HL-60/S4 treated with phorbol 12-myristate 13-acetate at 8.2 ng/mL for 4 days and 3 days (cell line): ENCODE measurements at regions not wholly inside any gene's neighbourhood (a gene's known extent, or its start where the extent isn't known, plus 50 kb on each side); places are given as distances from the start of the nearest gene placed in this dataset.

Experiments
- in situ Hi-C: fragments of 300-500 bp; cut with MboI; formaldehyde crosslinking; loops from 2 replicates; pipeline ENCODE4 v1.15.0; 2022; ENCODE audit warnings: low sequenced_read_pairs

GRCh38 chr1:115145226-115145625 lies 55.9 kb upstream of the TSPAN2 start:
- in situ Hi-C loops, result loop anchor here (25.0 kb wide), 1 partner anchor 442 kb away; no protein-coding TSS in a partner anchor

- in situ Hi-C loops, result loop anchor here (25.0 kb wide), 1 partner anchor 443 kb away; no protein-coding TSS in a partner anchor
Observed at GRCh38 chr1:115144176-115144575, 54.9 kb upstream of the TSPAN2 start.

DNA sequence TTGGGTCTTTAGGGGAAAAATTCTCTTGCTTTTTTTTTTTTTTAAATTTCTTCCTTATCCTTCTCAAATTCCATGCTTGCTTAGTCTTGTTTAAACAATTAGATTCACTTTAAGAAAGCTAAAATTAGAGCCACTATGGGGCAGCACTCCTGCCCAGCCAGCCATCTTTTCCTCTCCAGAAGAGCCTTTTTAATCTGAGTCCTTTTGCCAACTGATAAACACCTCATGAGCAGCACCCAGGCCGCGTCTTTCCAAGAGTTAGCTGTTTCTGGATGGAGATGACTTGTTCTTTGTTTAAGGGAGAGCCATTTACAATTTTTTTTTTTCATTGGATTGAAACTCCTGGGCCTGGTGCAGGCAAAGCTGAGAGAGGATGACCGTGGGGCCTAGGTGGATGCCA lies 53.3 kb upstream of the TSPAN2 start:
- in situ Hi-C loops, result loop anchor here (25.0 kb wide), 1 partner anchor 445 kb away; no protein-coding TSS in a partner anchor

GRCh38 chr1:115141145-115141454 lies 51.8 kb upstream of the TSPAN2 start:
- in situ Hi-C loops, result loop anchor here (25.0 kb wide), 1 partner anchor 446 kb away; no protein-coding TSS in a partner anchor

DNA sequence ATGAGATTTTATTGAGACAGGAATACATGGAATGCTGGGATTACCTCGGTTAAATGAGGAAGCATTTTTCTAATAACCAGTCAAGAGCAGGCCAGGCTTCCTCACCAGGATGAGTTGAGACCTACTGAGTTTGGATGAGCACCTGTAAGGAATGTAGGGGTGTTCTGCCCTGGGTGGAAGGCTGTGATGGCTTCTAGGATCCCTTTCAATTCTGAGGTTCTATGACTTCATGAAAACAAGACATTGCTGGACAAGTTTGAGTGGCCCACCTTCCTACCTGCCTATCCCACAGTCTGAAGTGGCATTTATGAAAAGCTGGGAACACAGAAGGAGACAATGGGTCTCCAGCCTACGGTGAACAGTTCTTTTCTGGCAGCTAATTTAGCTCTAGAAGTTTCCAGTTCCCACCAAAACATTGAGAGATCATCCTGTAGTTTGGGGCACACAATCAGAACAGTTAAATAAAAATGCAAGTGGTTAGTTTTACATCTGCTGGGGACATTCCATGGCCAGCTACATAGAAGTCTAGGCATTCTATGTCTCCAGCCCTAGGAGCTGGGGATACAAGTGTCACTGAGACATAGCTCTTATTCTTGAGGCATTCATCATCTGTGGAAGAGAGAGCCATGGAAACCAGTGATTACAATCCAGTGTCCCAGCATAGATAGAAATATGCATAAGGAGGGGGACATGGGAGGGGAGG lies 51.3 kb upstream of the TSPAN2 start:
- in situ Hi-C loops, result loop anchor here (25.0 kb wide), 1 partner anchor 447 kb away; no protein-coding TSS in a partner anchor

DNA sequence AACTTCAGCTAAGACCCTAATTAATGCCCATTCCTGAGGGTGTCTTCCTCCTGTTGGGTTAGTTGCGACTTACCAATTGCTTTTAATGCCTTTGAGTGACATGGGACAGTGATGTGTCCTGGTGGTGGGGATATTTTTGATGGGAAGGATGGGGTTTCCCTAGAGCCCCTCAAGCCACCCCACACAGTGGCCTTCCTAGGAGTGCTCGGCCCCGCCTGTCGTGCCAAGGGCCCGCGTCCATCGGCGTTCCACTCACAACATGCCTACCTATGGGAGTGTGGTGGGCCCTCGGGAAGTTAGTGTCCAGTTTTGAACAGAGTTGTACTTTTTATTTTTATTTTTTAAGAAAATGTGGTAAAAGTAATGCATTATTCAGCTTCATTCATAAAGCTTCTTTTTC lies 50.1 kb upstream of the TSPAN2 start:
- in situ Hi-C loops, result loop anchor here (25.0 kb wide), 1 partner anchor 448 kb away; no protein-coding TSS in a partner anchor
